ENCODE measurements at regions not wholly inside any gene's neighbourhood (a gene's known extent, or its start where the extent isn't known, plus 50 kb on each side); places are given as distances from the start of the nearest gene placed in this dataset.

DNA sequence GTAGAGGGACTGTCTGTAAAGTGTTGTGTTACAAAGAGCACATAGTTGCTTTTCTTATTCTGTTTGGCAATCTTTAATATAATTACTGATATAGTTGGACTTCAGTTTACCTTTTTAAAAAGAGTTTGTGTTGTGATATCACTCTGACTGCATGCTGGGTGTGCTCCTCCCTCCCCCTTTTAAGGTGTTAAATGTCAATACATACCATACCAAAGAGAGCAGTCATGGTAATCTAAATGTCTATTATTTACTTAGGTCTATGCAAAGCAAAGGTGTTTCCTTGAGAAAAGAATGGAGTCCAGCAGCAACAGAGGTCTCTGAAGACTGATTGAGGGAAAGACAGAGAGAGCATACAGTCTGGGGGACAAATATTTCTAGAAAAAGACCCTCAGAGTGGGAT is 275.1 kb upstream of the NRP1 start:
- TF ChIP-seq, protein P1, sequence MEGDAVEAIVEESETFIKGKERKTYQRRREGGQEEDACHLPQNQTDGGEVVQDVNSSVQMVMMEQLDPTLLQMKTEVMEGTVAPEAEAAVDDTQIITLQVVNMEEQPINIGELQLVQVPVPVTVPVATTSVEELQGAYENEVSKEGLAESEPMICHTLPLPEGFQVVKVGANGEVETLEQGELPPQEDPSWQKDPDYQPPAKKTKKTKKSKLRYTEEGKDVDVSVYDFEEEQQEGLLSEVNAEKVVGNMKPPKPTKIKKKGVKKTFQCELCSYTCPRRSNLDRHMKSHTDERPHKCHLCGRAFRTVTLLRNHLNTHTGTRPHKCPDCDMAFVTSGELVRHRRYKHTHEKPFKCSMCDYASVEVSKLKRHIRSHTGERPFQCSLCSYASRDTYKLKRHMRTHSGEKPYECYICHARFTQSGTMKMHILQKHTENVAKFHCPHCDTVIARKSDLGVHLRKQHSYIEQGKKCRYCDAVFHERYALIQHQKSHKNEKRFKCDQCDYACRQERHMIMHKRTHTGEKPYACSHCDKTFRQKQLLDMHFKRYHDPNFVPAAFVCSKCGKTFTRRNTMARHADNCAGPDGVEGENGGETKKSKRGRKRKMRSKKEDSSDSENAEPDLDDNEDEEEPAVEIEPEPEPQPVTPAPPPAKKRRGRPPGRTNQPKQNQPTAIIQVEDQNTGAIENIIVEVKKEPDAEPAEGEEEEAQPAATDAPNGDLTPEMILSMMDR (IDR thresholded peaks at IDR 0.05) = no peak
- no peak for TF ChIP-seq POLR2A (IDR thresholded peaks at IDR 0.05)
